HG03066 (cell line): ENCODE measurements at regions not wholly inside any gene's neighbourhood (a gene's known extent, or its start where the extent isn't known, plus 50 kb on each side); places are given as distances from the start of the nearest gene placed in this dataset.

Source experiments
- ATAC-seq: cut with Tn5 transposase; IDR thresholded peaks from one replicate; pipeline ENCODE4 v1.9.1; 2021; ENCODE audit warnings: low read depth; ENCODE audit not compliant: unreplicated experiment

DNA sequence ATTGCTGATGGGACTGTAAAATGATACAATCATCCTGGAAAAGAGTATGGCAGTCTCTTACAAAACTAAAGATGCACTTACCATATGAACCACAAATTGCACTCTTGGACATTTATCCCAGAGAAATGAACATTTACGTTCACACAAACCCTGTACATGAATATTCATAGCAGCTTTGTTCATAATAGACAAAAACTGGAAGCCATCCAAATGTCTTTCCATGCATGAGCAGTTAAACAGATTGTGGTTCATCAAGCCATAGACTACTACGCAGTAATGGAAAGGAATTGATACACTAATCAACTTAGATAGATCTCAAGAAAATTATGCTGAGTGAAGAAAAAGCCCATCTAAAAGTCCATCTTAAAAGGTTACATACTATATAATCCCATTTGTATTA lies 156.1 kb upstream of the SLC39A10 start:
- no peak for ATAC-seq

GRCh38 chr2:195498839-195499490 lies 158.1 kb upstream of the SLC39A10 start:
- ATAC-seq, result no peak

DNA sequence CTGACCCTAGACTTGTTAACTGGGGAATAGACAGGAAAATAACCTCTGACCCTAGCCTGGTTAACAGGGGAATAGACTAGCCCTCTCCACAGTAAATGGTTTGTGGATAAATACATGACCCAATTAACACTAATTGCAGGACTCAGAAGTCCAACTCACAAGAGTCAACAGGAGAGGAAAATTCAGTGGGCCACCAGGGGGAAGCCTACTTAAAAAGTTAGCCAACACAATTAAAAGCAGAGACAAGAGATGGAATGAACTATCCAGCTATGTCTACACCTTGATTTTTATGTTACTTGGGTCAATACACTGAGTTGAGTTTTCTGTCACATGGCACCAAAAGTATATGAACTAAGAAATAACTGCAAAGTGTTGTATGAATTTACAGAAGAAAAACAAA lies 158.8 kb upstream of the SLC39A10 start:
- ATAC-seq, result no peak

DNA sequence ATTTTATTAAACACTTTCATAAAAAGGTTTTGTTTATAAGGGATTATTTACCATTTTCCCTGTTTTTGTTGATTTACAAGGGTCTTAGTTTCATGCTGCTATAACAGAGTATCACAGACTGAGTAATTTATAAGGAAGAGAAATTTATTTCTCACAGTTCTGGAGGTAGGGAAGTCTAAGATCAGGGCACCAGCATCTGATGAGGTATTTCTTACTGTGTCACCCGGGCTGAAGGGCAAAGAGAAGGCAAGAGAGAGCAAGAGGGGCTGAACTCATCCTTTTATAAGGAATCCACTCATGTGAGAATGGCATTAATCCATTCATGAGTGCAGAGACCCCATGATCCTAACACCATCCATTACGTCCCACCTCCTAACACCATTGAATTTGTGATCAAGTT lies 160.0 kb upstream of the SLC39A10 start:
- no peak for ATAC-seq

GRCh38 chr2:195495966-195496365 lies 161.1 kb upstream of the SLC39A10 start:
- no peak for ATAC-seq

DNA sequence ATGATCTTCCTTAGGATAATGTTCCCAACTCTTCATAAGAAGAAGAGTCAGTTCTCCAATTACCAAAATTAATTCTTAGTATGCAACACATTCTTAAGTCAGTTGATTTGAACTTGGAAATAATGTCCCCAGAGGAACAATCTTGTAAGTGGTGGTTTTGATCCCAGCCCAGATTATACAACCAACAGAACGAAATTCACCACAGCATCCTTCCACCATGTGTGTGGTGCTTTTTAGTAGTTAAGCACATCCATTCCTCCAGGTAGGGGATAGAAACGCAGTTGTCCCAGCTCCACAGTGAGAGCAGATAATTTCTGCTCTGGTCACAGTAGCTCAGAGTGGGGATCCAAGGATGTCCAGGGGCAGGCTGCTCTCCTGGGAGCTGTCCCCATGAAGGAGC lies 161.7 kb upstream of the SLC39A10 start:
- ATAC-seq, result no peak

GRCh38 chr2:195494451-195494850 lies 162.6 kb upstream of the SLC39A10 start:
- ATAC-seq, result no peak

DNA sequence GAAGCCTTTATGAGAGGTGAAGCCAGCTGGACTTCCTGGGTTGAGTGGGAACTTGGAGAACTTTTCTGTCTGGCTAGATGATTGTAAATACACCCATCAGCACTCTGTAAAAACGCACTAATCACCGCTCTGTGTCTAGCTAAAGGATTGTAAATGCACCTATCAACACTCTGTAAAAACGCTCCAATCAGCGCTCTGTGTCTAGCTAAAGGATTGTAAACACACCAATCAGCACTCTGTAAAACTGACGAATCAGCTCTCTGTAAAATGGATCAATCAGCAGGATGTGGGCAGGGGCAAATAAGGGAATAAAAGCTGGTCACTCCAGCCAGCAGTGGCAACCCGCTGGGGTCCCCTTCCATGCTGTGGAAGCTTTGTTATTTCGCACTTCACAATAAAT lies 163.6 kb upstream of the SLC39A10 start:
- no peak for ATAC-seq

DNA sequence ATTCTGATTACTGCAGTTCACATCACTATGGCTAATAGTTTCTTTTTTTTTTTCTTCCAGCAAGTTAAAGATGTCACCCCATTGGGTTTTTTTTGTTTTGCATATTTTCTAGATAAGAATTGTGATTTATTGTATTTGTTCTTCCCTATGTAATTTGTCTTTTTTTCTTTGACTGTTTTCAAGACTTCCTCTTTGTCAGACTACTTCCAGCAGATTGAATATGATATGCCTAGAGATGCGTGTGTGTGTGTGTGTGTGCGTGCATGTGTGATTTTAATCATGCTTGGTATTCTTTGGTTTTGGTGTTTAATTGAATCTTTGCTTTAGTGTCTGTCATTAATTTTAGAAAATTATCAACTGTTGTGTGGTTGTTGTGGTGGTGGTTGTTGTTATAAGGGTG lies 166.7 kb upstream of the SLC39A10 start:
- ATAC-seq, result no peak

- no peak for ATAC-seq
Observed at GRCh38 chr2:195489101-195489500, 167.9 kb upstream of the SLC39A10 start.

DNA sequence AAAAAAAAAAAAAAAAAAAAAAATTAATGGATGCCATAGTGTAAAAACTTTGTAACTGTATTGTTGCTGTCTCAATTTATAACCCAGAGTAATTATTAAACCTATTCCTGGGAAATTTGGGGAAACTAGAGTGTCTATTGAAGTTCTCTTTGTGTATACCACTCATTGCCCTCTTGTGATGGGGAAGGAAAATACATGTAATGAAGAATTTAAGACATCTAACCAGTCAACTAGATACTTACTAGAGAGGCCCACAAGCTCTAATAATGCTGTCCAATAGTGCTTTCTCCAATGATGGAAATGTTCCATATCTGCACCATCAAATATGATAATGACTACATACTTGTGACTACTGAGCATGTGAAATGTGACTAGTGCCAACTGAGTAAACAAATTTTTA lies 168.5 kb upstream of the SLC39A10 start:
- no peak for ATAC-seq

DNA sequence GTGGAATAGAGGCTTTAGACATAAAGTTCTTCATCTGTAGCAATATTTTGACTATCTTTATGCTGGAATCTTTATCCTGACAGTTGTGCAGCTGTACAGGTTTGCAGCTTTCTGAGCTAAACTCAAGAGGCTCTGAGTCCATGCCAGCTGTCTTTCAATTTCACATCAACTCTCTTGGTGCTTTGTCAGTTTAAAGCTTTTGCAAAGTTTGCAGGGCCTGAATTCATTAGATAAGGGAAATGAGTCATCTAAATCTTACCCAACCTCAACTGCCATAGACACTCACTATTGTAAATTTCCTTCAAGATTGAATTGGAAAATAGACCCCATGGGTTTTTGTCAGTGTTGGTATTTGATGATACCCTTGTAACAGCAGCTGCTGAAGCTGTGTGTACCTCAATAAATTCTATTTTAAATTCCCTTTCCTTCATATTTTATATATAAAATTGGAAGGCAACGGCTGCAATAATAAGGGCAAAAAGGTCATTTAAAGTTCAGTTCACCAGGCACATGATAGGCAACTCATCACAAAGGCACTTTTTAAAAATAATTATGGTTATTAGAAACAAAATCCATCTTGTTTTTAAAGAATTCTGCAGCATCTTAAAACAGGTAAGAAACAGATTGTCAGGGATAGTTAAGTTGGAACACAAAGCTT lies 169.9 kb upstream of the SLC39A10 start:
- peak; percentile 96 for ATAC-seq

- ATAC-seq, result no peak
Observed at GRCh38 chr2:195486520-195486919, 170.5 kb upstream of the SLC39A10 start.

DNA sequence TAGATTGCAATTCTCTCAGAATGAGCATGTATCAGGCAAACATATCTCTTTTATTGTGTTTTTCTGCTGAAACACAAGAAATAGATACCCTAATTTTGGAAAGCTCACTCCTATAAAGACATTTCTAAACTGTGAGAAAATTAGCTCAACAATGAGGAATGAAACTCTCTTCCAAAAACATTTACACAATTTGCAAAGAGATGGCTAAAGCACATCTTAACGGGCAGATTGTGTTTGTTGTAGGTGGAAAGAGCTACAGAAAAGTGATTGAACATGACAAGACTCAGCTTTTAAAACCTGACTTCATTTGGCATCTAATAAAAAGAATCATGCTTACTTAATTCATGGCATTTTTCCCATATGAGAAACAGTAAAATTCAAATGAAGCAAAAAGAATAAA lies 175.0 kb upstream of the SLC39A10 start:
- ATAC-seq, result no peak

DNA sequence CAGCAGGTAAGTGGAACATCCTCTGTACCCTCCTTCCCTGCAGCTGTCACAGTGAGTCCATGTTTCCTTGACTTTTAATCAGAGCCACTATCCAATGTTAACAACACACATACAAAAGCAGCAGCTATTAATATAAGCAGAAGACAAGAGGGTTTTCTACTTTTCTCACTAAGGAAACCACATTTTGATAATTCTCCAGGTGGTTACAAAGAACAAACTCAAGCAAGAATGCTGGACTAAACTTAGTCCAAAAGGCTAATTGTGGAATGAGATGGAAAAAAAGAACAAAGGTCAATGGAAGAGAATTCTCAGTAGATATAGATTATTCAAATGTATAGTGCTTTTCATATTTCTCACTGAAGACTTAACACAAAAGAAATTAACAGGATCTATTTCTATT lies 176.9 kb upstream of the SLC39A10 start:
- ATAC-seq, result no peak

- ATAC-seq, result no peak
Observed at GRCh38 chr2:195479407-195479806, 177.6 kb upstream of the SLC39A10 start.

GRCh38 chr2:195477996-195478382 lies 179.0 kb upstream of the SLC39A10 start:
- no peak for ATAC-seq

DNA sequence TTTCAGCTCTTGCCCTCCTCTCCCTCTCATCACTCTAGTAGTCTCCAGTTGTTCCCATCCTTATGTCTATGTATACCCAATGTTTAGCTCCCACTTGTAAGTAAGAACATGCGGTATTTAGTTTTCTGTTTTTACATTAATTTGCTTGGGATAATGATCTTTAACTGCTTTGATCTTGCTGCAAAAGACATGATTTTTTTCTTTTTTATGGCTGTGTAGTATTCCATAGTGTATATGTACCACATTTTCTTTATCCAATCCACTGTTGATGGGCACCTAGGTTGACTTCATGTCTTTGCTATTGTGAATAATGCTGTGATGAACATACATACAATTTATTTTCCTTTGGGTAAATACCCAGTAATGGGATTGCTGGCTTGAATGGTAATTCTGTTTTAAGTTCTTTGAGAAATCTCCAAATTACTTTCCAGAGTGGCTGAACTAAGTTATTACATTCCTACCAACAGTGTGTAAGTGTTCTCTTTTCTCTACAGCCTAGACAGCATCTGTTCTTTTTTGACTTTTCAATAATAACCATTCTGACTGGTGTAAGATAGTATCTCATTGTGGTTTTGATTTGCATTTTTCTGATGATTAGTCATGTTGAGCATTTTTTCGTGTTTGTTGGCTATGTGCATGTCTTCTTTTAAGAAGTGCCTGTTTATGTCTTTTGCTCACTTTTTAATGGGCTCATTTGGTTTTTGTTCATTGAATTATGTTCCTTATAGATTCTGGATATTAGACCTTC lies 179.6 kb upstream of the SLC39A10 start:
- ATAC-seq, result no peak

- ATAC-seq, result no peak
Observed at GRCh38 chr2:195475336-195475735, 181.7 kb upstream of the SLC39A10 start.

DNA sequence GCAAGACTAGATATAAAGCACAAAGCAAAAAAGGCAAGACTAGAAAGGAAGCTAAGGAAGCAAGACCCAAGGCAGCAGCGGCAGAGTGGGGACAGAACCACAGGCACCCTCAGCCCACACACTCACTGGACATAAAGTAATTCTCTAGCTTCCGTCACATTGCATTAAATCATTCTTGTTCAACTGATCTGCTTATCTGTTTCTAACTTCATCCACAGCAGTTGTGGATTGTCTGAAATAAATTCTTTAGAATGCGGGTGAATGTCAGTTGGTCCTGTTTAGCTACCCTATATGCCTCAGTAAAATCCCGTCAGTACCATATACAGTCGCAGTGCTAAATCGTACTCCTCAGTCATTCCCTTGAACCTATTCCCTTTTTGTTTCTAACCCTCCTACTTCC lies 183.2 kb upstream of the SLC39A10 start:
- no peak for ATAC-seq

DNA sequence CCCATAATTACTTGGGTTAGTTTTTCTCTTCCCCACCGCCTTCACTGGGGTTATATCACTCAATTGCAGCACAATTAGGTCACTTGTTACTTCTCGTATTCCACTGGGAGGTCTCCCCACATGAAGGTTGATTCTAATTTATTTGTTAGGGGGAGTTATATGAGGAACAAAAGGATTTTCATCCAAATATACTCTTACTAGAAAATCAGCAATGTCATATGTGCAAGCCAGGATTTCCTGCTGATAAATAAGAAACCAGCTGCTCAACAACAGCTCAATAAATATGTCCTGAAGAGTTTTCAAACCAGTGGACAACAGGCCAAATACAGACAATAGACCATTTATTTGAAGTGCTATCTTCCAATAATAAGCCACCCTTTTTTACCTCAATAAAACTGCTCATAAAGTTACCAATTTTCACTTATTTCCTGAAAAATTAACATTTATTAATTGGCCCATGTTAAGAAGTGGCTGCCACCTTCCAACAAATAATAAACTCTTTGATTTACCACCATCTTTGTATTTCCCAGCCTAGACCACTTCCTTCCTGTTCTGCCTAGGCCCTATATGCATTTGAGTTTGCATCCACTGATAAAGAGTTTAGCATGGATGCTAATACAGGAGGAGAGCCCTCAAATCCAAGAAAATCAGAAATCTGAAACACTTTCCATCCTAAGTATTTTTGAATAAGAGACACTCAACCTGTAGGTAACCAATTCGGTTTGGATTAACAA lies 184.4 kb upstream of the SLC39A10 start:
- ATAC-seq, result no peak
